ENCODE measurements at regions not wholly inside any gene's neighbourhood (a gene's known extent, or its start where the extent isn't known, plus 50 kb on each side); places are given as distances from the start of the nearest gene placed in this dataset.

- DNase-seq: no peak
Observed at GRCh38 chr10:112871021-112871420, 79.0 kb upstream of the TCF7L2 start.

- DNase-seq: no peak
Observed at GRCh38 chr10:112872728-112873127, 77.3 kb upstream of the TCF7L2 start.

GRCh38 chr10:112873541-112873940 lies 76.5 kb upstream of the TCF7L2 start:
- no peak for DNase-seq

GRCh38 chr10:112874982-112875381 lies 75.1 kb upstream of the TCF7L2 start:
- DNase-seq: no peak

- no peak for DNase-seq
Observed at GRCh38 chr10:112875476-112876267, 74.4 kb upstream of the TCF7L2 start.

GRCh38 chr10:112880633-112881530 lies 69.2 kb upstream of the TCF7L2 start:
- no peak for DNase-seq

GRCh38 chr10:112883360-112884178 lies 66.5 kb upstream of the TCF7L2 start:
- DNase-seq: no peak

GRCh38 chr10:112884179-112884504 lies 65.9 kb upstream of the TCF7L2 start:
- DNase-seq: no peak

- DNase-seq: no peak
Observed at GRCh38 chr10:112886463-112886862, 63.6 kb upstream of the TCF7L2 start.

GRCh38 chr10:112887968-112888367 lies 62.1 kb upstream of the TCF7L2 start:
- no peak for DNase-seq

GRCh38 chr10:112895292-112895691 lies 54.8 kb upstream of the TCF7L2 start:
- DNase-seq: no peak

GRCh38 chr10:112896273-112896672 lies 53.8 kb upstream of the TCF7L2 start:
- no peak for DNase-seq

- DNase-seq: no peak
Observed at GRCh38 chr10:112896722-112897121, 53.3 kb upstream of the TCF7L2 start.

GRCh38 chr10:112898540-112899390 lies 51.3 kb upstream of the TCF7L2 start:
- peak; percentile 7 to 32 (median 21) for DNase-seq

GRCh38 chr10:112899391-112900065 lies 50.5 kb upstream of the TCF7L2 start:
- DNase-seq: no peak
